ENCODE measurements at regions not wholly inside any gene's neighbourhood (a gene's known extent, or its start where the extent isn't known, plus 50 kb on each side); places are given as distances from the start of the nearest gene placed in this dataset.
"Not testable (repeated sequence)": the region's sequence is repeated elsewhere in the genome, so short reads cannot be mapped to it uniquely, and the experiment has no call there.

GRCh38 chr2:238763471-238763995 is 84.4 kb upstream of the TWIST2 start:
- DNase-seq: no peak

DNA sequence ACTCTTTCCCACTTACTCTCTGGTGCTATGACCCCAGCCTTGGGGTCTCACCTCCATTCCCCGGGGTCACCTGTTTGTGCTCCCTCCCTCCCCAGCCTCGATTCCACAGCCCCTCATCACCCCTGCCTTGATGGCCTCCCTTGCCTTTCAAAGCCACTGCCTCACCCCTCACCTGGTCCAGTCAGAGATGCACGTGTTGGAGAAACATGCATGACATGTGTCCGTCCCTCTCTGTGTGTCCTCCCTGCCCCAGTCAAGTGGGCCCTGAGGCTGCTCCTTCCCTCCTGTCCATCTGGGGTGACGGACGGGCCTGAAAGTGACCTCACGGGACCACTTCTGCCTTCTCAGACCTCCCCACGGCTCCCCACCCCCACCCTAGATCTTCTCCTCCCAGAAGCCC is 82.3 kb upstream of the TWIST2 start:
- no peak for DNase-seq

- DNase-seq: no peak
Measured at GRCh38 chr2:238771218-238771617, 76.7 kb upstream of the TWIST2 start.

DNA sequence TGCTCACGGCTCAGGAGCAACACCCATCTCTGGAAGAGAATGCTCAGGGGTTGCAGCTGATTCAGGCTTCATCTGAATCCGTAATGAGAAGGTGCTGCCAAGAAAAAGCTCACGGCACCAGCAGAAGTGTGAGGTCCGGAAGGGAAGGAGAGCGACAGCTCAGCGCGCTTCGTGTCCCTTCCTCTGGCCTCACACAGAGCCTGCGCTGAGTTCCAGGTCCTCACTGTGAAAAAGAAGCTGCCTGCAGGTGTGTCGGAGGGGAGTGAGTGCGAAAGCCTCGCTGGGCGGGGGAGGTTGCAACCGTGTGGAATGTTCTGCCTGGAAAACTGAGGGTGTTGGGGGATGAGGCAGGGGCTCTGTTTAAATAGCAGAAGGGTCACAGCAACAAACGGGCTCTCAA is 76.2 kb upstream of the TWIST2 start:
- DNase-seq: no peak

DNA sequence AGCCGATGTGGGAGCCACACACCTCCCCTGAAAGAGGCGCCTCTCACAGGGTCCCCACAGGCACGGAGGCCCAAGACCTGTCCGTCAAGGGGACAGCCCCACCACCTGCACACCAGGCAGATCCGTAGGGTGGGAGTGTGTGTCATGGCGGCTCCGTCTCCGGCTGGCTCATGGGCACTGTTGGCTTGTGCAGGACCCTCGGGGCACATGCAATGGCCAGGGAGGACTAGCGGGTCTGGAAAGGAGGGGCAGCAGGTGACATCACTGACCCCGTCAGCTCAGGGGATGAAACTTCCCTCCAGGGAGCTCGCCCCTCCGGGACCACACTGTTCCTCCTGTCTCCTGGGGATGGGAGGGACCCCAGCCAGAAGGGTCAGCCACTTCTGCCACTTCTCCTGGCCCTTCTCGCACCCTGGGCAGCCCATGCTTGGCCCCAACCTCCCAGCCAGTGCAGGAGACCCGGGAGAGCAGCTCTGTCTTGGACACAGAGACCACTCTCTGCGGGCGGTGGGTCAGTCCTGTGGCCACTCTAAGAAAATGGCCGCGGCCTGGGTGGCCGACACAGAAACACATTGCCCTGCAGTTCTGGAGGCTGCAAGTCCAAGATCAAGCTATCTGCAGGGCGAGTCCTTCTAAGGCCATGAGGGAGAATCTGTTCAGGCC is 75.1 kb upstream of the TWIST2 start:
- DNase-seq: no peak

DNA sequence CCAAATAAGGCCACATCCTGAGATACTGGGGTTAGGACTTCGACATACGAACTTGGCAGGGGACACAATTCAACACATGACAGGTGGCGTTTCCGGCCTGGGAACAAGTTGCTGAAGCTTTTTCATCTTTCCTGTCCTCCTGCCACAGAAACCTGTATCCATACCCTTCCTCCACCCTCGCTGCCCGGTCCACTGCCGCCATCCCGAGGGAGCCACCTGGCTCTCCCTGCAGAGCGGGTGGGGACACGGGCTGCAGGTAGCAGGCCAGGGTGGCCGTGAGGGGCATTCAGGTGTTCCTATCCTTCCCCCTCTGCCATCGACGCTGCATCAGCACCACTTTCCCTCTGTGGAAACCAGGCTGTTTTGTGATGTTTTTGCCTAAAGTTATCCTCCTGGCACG is 74.4 kb upstream of the TWIST2 start:
- DNase-seq: no peak

GRCh38 chr2:238774071-238774470 is 73.8 kb upstream of the TWIST2 start:
- DNase-seq: no peak

DNA sequence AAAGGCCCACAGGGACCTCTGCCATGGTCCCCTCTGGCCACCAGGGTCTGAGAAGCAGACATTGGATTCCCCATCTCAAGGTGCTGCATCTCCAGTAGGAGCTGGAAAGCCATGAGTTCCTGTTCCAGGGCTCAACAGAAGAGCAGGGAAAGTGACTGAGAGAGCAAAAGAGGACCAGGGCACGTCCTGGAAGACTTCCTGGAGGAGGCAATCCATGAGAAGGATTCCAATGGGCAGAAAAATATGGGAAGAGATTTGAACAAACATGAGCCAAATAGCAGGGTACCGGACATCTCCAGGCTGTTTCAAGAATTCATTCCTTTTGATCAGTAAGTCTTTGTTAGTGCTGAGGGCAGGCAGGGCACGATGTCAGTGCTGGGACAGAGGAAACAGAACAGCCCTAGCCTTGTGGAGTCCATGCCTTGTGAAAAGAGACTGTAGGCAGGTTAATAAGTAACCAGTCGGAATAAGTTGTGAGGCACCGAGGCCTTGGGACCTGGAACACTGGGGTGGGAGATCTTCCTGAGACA is 72.8 kb upstream of the TWIST2 start:
- DNase-seq: no peak

GRCh38 chr2:238775591-238775990 is 72.3 kb upstream of the TWIST2 start:
- no peak for DNase-seq

DNA sequence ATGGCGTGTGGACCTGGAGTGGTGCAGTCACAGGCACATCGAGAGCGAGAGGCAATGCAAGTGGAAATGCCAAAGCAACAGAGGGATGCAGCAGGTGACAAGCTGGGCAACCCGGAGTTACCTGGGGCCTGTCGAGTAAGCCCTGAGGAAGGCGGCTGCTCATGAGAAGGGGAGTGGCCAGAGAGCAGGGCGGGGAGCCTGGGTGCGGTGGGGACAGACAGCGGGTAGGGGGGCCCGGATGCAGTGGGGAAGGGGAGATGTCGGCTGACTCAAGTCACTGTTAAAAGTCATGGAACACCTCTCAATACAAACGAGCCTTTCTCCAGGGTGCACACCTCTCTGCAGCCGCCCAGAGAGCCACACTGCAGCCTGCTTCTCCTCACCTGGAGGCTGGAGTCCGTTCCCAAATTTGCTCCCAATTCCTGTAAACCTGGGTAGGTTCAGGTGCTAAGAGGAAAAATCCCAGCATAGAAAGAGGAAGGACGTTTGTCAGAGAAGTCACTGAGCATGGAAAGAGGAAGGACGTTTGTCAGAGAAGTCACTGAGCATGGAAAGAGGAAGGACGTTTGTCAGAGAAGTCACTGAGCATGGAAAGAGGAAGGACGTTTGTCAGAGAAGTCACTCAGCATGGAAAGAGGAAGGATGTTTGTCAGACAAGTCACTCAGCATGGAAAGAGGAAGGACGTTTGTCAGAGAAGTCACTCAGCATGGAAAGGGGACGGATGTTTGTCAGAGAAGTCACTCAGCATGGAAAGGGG is 71.7 kb upstream of the TWIST2 start:
- DNase-seq: no peak

GRCh38 chr2:238776761-238777046 is 71.2 kb upstream of the TWIST2 start:
- DNase-seq: not testable (repeated sequence)

GRCh38 chr2:238777369-238778067 is 70.4 kb upstream of the TWIST2 start:
- no peak for DNase-seq

DNA sequence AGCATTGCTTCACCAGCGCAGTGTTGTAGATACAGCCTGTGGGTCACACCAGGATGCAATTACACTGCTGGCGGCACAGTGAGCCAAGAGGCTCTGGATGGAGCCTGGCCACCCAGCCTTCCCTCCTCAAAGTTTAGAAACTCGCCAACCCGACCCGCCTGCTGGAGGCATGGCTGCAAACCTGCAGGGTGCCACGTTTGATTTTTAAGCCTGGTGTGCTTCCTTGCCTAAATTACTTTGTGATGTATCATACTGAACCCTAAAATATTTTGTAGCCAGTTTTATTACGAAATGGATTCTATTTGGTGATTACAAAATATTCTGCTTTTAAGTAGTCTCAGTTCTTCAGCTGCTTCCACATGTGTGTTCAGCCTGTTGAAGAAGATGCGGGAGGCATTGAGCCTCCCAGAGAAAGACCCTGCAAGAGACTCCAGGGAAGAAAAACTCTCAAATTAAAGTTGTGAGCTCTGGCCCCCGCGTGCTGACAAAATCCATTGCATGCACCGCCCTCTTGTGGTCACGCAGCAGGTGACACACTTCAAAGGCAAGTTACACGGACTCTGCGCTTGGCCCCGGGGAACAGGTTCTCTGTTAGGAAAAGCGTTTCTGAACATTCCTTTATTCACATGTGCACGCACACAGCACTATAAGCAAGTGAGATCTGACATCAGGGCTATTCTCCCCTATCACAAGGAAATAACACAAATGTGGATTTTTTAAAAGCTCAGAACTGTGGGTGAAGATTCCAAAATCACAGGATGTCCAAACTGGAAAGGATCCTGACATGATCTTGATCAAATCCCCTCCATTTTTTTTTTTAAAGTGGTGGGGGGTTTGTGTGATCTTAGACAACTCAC is 63.0 kb upstream of the TWIST2 start:
- DNase-seq: peak; percentile 9

DNA sequence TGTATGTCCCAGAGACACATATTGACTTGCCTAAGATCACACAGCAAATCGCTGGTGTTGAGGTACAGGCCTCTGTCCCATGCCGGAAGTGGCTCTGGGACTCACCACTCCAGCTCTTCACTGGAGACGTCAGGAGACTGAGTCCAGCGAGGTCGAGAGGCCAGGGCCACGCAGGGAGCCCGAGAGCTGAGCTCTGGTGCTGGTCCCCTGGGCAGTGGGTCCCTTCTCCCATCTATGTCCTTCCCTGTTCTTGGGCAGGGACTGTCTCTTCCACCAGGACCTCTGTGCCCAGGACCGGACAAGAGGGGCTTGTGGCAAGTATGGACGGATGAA is 62.4 kb upstream of the TWIST2 start:
- DNase-seq: no peak

GRCh38 chr2:238786379-238786778 is 61.5 kb upstream of the TWIST2 start:
- no peak for DNase-seq

- DNase-seq: no peak
Measured at GRCh38 chr2:238786792-238787490, 60.9 kb upstream of the TWIST2 start.

- no peak for DNase-seq
Measured at GRCh38 chr2:238787501-238787900, 60.4 kb upstream of the TWIST2 start.

- DNase-seq: no peak
Measured at GRCh38 chr2:238789317-238789806, 58.5 kb upstream of the TWIST2 start.

DNA sequence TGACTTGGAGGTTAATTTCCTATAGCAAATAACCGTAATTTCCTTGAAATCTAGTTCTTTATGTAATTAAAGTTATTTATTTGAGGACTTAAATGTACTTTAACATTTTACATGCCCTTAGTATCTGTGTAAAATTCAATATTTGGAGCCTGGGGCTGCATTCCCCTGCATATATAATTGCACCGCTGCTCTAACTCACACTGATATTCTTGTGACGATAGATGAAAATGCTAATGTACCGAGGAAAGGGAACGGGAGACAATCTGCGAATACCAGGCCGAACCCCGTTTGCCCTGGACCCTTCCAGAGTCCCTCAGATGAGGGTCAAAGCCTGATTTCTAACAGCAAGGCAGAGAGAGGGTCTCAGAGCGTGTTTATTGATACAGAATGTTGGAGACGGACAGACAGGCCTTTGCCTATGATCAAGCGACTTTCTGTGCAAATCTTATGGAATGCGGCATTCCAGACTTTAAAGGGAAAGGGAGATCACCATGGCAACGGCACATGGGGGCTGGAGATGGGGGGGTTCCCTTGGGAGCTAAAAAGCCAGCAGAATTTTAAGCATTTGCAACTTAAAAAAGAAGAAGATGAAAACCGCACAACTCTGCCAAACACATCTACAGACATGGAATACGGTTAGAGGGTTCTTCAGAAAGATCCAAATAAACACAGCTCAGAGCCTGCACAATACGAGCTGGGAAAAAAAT is 57.6 kb upstream of the TWIST2 start:
- DNase-seq: no peak

- no peak for DNase-seq
Measured at GRCh38 chr2:238790833-238791230, 57.1 kb upstream of the TWIST2 start.

DNA sequence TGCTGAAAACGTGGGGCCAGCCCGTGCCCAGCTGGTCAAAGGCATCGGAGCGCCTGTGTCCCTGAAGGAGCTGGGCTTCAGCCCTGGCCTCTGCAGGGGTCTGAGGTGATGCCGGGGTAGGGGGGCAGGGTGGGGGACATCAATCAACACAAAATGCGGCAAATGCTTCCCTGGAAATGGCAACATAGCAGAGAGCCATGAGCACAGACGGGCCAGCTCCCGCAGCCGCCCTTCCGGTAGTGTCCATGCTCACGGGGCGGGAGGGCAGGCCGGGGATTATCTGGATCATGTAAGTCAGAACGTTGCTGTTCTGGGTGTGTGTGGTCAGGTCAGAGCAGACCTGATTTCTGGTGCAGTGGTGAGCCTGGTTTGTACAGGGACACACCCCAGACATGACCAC is 56.5 kb upstream of the TWIST2 start:
- DNase-seq: no peak

GRCh38 chr2:238793306-238793705 is 54.6 kb upstream of the TWIST2 start:
- DNase-seq: no peak
